SW 1271 (cell line): ENCODE measurements at regions not wholly inside any gene's neighbourhood (a gene's known extent, or its start where the extent isn't known, plus 50 kb on each side); places are given as distances from the start of the nearest gene placed in this dataset.
A peak's percentile ranks its signal among the peaks of the same experiment; 100 is the strongest.
"Not testable (repeated sequence)": the region's sequence is repeated elsewhere in the genome, so short reads cannot be mapped to it uniquely, and the experiment has no call there.

Experiments
- DNase-seq, 2 experiments: peaks; one replicate each; lab custom pipeline; 2025; lab: John Stamatoyannopoulos, UW

- no peak for DNase-seq
These were observed 284.9 kb downstream of the C1D start for GRCh38 chr2:67777836-67778429.

- DNase-seq, result not testable (repeated sequence)
These were observed 282.0 kb downstream of the C1D start for GRCh38 chr2:67780841-67781240.

DNA sequence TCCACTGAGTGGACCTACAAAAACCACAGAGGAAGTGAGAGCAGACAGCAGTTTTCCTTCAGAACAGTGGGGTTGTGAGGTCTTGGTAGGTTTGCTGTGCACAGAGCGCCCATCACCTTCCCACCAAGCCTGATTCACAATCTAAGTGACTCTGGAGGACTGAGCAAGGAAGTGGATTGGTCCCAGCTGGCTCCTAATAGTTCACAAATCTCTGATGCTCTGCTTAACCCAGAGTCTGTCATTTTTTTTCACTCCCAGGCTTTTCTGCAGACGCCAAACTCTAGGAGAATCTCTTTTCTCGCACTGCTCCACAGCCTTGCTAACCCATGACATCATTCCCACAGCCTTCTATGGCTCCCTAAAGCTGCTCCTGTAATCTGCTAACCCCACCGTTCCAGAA, 280.4 kb downstream of the C1D start:
- no peak for DNase-seq

DNA sequence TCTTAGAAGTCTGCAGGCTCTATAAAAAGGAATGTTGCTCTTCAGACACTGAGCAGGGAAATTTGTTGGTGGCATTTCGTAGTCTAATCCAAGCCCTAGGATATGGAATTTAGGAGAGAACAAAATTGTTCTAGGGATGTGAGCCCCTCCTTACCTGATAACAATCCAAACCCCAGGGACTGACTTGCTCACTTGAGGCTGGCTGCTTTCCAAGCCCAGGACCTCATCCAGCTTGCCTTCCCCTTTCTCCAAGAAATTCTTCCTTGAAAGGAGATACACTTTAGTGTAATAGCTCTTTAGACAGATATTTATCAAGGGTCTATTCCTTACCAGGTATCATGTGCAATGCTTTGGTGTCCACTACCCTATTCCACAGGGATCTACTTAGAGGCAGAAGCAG, 279.8 kb downstream of the C1D start:
- no peak for DNase-seq

DNA sequence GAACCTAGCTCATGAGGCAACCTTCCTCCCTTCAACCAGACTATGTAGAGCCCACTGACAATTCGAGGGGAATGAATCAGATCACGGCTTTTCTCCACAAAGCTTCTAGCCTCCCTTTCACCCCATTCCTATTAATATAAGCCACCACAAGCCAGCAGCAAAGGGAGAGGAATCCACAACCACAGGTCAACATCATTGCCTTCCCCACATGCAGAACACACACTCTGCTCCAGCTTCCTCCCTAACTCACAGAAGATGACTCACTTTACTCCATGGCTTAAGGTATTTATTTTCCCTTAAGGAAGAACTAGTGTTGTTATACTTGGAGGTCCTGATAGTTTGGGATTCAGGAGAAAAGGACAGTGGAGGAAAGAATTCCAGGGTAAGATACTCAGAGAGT, 272.2 kb downstream of the C1D start:
- no peak for DNase-seq

DNA sequence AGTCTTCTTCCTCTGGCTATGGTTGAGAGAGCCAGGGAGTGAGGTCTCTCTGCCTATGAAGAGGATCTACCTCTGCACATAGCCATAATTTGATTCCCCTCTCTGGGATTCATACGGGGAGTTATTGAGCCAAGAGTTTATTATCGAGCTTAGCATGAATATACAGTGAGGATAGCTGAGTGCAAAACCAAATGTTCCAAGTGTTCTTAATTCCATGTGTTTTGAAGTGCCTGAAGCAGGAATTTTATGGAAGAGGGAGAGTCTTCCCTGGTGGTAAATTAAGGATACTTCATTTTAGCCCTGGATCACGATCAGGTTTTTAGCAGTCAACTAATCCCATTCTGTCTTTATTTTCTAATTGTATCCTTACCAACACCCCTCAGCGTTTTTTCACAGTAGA, 270.6 kb downstream of the C1D start:
- no peak for DNase-seq

DNA sequence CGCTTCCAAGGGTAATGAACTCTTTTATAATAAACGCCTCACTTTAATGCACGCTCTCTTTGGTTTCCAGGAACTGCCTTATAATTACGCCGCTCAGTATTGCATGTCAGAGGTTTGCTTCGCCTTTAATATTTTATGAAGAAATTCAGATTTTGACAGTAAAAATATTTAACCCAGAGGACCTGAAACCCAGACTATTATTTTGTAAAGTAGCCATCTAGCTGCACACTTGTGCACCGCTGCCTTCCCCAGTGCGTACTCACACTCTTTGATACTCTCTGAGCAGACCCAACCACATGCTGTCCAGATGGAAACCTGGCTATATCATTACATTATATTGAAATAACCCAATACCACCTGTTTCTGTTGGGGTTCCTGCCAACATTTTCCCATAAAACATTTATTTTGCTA, 270.1 kb downstream of the C1D start:
- DNase-seq, result no peak

GRCh38 chr2:67797801-67798540, 264.8 kb downstream of the C1D start:
- DNase-seq, result no peak

DNA sequence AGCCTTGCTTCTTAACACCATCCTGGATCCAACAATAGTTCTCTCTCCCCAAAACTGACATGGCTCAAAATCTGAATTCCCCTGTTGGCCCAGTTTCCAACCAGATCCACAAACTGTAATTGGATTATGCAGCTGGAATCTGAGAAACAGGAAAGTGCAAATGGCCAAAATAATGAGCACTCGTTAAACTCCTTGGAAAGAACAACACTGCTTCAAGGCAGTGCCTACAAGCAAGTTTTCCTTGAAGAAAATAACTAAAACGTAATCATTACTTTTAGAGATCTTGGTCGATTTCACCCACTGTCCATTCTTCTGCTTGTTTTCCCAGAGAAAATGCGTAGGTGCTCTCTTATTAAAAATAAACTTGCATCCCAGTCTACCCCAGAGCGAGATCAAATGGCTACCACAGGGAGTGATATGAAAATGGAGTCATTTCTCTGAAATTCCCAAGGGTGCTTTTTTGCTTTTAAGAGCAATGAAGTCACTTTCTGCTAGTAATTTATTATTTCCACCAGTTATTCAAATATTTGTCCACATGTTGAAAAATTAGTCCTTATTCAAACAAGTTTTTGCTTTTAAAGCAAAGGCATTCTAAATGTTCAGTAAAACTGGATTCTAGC, 264.2 kb downstream of the C1D start:
- DNase-seq, result no peak

GRCh38 chr2:67799886-67800285, 262.9 kb downstream of the C1D start:
- DNase-seq, result no peak

DNA sequence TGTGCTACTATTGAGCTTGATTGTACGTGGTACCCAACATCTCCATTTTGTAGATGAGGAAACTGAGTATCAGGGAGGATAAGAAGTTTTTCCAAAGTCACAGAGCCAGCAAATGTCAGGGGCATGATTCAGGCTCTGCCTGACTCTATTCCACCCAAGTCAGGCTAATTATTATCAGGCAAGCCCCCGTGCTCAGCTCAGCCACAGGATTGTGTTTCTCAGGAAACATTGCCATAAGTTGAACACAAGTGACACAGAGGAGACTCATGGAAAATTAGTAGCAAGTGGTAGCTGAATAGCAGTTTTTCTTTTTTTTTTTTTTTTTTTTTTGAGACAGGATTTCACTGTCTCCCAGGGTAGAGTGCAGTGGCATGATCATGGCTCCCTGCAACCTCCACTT, 260.5 kb downstream of the C1D start:
- no peak for DNase-seq

- DNase-seq, result no peak
These were observed 260.0 kb downstream of the C1D start for GRCh38 chr2:67802824-67803223.

DNA sequence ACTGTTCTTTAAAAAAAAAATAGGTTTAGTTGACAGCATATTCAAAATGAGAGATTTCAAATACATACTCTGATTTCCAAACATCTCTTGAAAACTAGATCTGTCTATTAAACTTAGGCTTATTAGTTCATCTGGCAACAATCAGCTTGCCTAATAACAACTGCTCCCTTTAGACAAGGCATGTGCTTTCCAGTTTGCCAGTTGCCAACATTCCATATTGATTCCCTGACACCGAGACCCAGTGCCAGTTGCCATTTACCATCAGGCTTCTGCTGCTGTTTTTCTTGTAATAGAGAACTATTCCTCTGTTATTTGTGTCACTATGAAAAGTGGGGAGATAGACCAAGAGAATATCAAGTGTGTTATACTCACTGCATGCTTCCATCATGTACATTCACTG, 256.0 kb downstream of the C1D start:
- no peak for DNase-seq

- DNase-seq, result no peak
These were observed 254.7 kb downstream of the C1D start for GRCh38 chr2:67808112-67808511.

- DNase-seq, result no peak
These were observed 250.1 kb downstream of the C1D start for GRCh38 chr2:67812682-67813081.

DNA sequence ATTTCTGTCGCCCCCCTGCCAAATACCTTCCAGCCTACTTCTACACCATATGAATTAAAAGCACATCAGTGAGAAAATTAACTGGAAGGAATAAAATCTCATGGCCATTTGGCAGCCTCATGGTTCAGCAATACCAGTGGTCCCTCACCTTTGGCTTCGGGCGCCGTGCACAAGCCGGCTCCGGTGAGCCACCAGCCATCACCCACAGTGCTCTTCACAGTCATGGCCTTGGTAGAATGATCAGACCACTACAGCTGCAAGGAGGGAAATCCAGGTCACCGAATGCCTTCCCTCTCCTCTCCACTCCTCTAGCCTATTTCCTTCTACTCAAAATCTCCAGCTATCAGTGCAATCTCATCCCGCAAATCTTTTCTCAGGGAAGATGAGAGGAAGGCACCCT, 239.1 kb downstream of the C1D start:
- no peak for DNase-seq

DNA sequence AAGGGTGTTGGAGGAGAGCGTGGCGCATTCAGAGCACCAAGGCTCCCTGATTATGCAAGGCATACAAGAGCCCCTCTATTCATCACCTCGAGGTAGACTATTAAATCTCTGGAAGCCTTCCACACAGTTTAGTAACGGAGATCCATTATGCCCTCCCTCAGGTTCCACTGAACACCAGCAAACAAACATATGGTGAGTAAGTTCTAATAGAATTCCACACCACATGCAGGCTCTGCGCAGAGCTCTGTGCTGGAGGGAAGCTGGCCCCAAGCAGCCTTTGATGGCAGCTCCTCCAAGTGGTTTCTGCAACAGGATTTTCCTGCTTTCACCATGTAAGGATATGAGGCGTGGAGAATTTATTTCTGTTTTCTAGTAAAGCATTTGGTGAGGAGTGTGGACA, 238.6 kb downstream of the C1D start:
- no peak for DNase-seq

- peak in 1 of 2 experiments; percentile 44 for DNase-seq
These were observed 237.3 kb downstream of the C1D start for GRCh38 chr2:67825476-67825875.

GRCh38 chr2:67828066-67828465, 234.7 kb downstream of the C1D start:
- no peak for DNase-seq

DNA sequence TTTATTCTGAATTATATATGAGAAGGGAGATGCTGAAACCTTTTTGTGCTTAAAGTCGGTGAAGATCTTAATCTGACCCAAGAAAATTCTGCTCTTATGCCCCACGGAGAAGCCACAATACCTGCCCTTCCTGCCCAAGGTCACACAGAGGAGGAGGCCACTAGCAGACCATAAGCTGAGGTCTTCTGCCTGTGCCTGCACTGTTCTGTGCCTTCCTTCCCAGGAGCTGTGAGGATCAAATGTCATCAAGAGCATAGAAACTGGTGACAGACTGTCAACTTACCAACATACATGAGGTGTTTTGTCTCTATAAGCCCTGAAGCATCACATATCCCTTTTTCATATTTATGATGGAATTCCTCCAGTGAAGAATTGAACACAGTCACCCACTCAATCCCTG, 233.3 kb downstream of the C1D start:
- DNase-seq, result no peak

GRCh38 chr2:67833632-67834031, 229.2 kb downstream of the C1D start:
- DNase-seq, result no peak

- DNase-seq, result no peak
These were observed 228.3 kb downstream of the C1D start for GRCh38 chr2:67834482-67834881.

DNA sequence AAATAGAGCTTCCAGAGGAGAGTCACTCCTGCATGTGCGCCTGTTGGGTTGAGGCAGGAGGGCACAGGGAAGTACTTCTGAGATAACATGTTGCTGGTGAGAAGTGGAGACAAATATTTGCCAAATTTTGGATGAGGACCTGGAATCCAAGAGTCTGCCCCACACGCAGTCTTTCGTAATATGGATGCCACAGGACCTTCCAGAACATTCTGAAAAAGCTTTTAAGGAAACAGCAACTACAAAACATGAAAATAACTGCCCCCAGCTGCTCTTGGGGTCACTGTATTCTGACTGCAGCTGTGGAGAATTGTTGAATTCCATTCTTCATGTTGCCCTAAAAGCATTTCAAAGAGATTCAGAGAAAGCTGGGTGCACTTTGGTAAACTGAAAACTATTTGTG, 227.5 kb downstream of the C1D start:
- DNase-seq, result no peak

GRCh38 chr2:67836866-67837265, 225.9 kb downstream of the C1D start:
- DNase-seq, result no peak
